LNCaP clone FGC (cell line): ENCODE measurements at regions not wholly inside any gene's neighbourhood (a gene's known extent, or its start where the extent isn't known, plus 50 kb on each side); places are given as distances from the start of the nearest gene placed in this dataset.

Experiments
- DNase-seq: peaks from one replicate; pipeline ENCODE4 v3.0.0-alpha.2; 2011; ENCODE audit warnings: low read depth
- H3K4me3 ChIP-seq: 2 replicates; pipeline ENCODE4 v1.5.1; 2011; ENCODE audit warnings: mild to moderate bottlenecking, low read depth, low read length, control low read depth
- CTCF ChIP-seq: IDR thresholded peaks from 2 replicates; pipeline ENCODE4 v1.5.1; 2012; ENCODE audit warnings: mild to moderate bottlenecking; ENCODE audit not compliant: control insufficient read depth, insufficient read depth; ENCODE audit errors: extremely low read depth

GRCh38 chr4:153034681-153035080, 98.6 kb downstream of the FHDC1 start:
- TF ChIP-seq CTCF, result no peak
- H3K4me3 ChIP-seq, result no peak overlapping the region
- no peak for DNase-seq

GRCh38 chr4:153036931-153037482, 100.9 kb downstream of the FHDC1 start:
- no peak for TF ChIP-seq CTCF

GRCh38 chr4:153038623-153039311, 102.6 kb downstream of the FHDC1 start:
- no peak overlapping the region for H3K4me3 ChIP-seq
- peak; percentile 36 for DNase-seq
- no peak for TF ChIP-seq CTCF

More at GRCh38 chr4:153036931-153037482, 100.9 kb downstream of the FHDC1 start:
- H3K4me3 ChIP-seq, result no peak overlapping the region
- DNase-seq, result no peak

- no peak for TF ChIP-seq CTCF
- no peak for DNase-seq
These were observed 103.5 kb downstream of the FHDC1 start for GRCh38 chr4:153039542-153040185.

GRCh38 chr4:153040677-153041076, 104.6 kb downstream of the FHDC1 start:
- no peak overlapping the region for H3K4me3 ChIP-seq
- no peak for DNase-seq
- no peak for TF ChIP-seq CTCF

More at GRCh38 chr4:153039542-153040185, 103.5 kb downstream of the FHDC1 start:
- H3K4me3 ChIP-seq, result no peak overlapping the region

GRCh38 chr4:153044036-153044435, 107.9 kb downstream of the FHDC1 start:
- DNase-seq, result no peak
- TF ChIP-seq CTCF, result no peak
- no peak overlapping the region for H3K4me3 ChIP-seq
